ENCODE measurements at regions not wholly inside any gene's neighbourhood (a gene's known extent, or its start where the extent isn't known, plus 50 kb on each side); places are given as distances from the start of the nearest gene placed in this dataset.

DNA sequence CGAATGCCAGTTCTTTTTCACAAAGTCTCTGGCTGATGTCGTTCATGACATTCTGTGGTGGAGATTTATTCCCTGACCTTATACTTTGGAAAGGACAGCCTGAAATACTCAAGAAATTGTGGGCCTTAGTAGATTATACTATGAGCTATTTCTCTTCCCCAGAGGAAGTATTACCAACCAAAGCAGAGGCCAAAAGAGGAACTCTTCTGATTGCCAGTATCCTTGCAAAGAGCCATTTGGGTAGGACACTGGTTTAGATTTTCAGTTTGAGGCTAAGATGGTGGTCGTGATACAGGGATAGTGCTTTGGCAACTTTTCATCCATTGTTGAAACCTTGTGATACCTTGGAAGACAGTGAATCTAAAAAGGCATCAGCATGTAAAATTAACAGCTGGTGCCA is 327.3 kb downstream of the HACE1 start:
- DNase-seq: no peak
- in situ Hi-C loops (cut with HindIII; ENCODE audit: low pct_ligation_motif_present, low pct_unique_long_range_greater_than_20kb, low sequenced_read_pairs): no loop called here

DNA sequence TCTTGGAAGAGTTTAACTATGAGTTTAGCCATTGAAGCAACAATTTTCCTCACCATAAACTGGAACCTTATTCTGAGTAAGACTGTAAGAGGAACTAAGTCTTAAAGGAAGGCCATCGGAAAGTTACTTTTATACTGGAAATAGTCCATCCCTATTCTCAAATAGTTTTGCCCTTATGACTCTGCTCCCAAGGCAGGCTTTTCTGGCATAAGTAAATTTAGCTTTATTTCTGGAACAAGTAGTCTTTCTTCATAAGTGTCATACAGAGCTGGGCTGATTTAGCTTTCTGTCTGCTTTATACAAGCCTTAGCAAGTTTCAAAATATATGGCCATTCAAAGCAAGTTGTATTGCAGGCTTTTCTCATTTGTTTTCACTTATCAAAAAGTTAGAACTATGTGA is 328.1 kb downstream of the HACE1 start:
- no peak for DNase-seq

GRCh38 chr6:104527761-104528415 is 331.8 kb downstream of the HACE1 start:
- no peak for DNase-seq
- in situ Hi-C loops (cut with HindIII; ENCODE audit: low pct_ligation_motif_present, low pct_unique_long_range_greater_than_20kb, low sequenced_read_pairs): no loop called here

More for the DNA sequence above, 328.1 kb downstream of the HACE1 start:
- in situ Hi-C loops (cut with HindIII; ENCODE audit: low pct_ligation_motif_present, low pct_unique_long_range_greater_than_20kb, low sequenced_read_pairs): no loop called here

DNA sequence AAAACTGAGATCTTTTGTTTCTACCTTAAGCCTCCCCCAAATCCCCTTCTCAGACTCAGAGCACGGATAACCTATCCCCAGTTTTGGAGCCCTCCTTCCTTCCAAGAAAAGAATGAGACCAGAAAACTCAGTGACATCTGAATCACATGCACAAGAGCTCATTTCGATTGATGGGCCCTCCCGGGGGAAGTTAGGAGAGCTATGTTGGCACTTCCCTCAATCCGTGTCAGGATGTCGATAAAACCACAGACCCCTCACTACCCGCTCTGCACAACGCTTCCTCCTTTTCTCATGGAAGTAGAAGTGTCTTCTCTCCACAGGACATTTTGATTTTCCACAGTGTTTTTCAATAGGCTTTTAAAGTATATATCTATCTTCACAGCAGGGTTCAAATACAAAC is 332.4 kb downstream of the HACE1 start:
- no peak for DNase-seq
- in situ Hi-C loops (cut with HindIII; ENCODE audit: low pct_ligation_motif_present, low pct_unique_long_range_greater_than_20kb, low sequenced_read_pairs): no loop called here

DNA sequence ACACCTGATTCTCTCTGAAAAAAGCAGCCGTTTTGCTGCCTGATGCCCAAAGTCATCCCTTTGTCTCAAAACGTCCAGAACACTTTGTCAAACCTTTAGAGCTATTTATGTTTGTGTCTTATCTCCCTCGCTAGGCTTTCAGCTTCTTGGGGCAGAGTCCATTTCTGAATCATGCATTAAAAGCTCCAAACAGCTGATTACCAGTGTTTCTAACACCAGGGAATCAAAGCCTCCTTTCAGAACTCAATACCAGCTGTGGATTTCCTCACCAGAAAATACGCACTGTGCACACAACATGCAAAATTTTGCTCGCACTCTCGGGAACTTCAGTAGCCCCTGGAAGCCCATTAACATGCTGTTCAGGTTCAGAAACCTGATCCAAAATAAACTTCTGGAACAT is 333.3 kb downstream of the HACE1 start:
- DNase-seq: no peak

GRCh38 chr6:104525677-104526322 is 333.9 kb downstream of the HACE1 start:
- DNase-seq: peak; percentile 72
- in situ Hi-C loops (cut with HindIII; ENCODE audit: low pct_ligation_motif_present, low pct_unique_long_range_greater_than_20kb, low sequenced_read_pairs): no loop called here

More for the DNA sequence above, 333.3 kb downstream of the HACE1 start:
- in situ Hi-C loops (cut with HindIII; ENCODE audit: low pct_ligation_motif_present, low pct_unique_long_range_greater_than_20kb, low sequenced_read_pairs): no loop called here

- DNase-seq: no peak
- in situ Hi-C loops (cut with HindIII; ENCODE audit: low pct_ligation_motif_present, low pct_unique_long_range_greater_than_20kb, low sequenced_read_pairs): no loop called here
These were observed 337.2 kb downstream of the HACE1 start for GRCh38 chr6:104522533-104522932.

DNA sequence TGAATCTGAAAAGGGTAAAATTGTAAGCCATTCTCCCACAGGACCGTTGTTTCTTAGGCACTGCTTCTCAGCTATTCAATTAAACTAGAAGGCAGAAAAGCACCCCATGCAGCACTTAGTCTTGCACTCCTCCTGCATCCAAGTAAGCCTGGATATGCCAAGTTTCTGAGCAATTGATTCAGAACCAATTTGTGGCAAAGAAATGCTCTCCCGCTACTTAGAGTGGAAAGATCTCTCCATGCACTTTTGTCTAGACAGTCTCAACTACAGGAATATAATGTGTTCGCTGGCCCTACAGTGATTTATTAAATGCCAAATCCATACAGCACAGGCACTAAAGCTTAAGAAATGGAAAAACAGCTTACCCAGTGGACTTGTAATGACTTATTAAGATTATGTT is 338.5 kb downstream of the HACE1 start:
- no peak for DNase-seq
- in situ Hi-C loops (cut with HindIII; ENCODE audit: low pct_ligation_motif_present, low pct_unique_long_range_greater_than_20kb, low sequenced_read_pairs): no loop called here

GRCh38 chr6:104519566-104519965 is 340.2 kb downstream of the HACE1 start:
- in situ Hi-C loops (cut with HindIII; ENCODE audit: low pct_ligation_motif_present, low pct_unique_long_range_greater_than_20kb, low sequenced_read_pairs): no loop called here
- no peak for DNase-seq

- DNase-seq: no peak
- in situ Hi-C loops (cut with HindIII; ENCODE audit: low pct_ligation_motif_present, low pct_unique_long_range_greater_than_20kb, low sequenced_read_pairs): no loop called here
These were observed 350.4 kb downstream of the HACE1 start for GRCh38 chr6:104509355-104509754.

DNA sequence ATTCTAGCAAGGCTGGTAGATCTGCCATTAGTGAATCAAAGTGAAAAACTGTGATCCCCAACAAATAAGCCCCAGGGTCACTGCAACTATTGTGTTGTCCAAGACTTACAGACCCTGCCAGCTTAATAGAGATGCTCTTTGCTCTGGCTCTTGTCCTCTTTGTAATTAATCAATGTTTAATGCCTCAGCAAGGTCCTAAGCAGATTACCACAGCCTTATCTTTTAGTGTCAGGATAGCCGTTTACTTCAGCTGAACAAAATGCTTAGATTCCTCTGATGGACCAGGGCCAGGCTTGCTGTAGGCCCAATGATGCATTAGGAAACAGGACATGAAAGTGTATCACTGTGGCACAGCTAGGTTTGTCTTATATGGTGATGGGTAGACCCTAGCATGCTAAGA is 353.3 kb downstream of the HACE1 start:
- in situ Hi-C loops (cut with HindIII; ENCODE audit: low pct_ligation_motif_present, low pct_unique_long_range_greater_than_20kb, low sequenced_read_pairs): no loop called here
- DNase-seq: no peak

- no peak for DNase-seq
These were observed 353.9 kb downstream of the HACE1 start for GRCh38 chr6:104505838-104506237.

DNA sequence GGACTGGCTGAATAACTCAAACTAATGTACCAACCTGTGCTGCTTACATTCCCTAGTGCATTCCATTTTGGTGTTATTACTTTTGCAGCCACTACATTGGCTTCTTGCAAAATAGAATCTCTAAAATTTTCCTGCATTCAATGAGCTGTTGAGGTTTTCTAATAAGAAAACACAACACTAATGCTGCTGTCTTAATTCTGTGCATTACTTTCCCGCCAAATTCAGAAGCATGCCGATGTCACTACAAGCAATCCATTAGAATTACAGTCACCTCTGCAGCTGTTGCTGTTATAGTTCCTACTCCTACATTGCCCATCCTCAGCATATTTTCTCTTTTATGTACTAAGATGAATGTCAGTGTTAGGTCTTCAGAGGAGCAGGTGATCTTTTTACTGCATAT is 359.5 kb downstream of the HACE1 start:
- no peak for DNase-seq
- in situ Hi-C loops (cut with HindIII; ENCODE audit: low pct_ligation_motif_present, low pct_unique_long_range_greater_than_20kb, low sequenced_read_pairs): no loop called here

More at GRCh38 chr6:104505838-104506237, 353.9 kb downstream of the HACE1 start:
- in situ Hi-C loops (cut with HindIII; ENCODE audit: low pct_ligation_motif_present, low pct_unique_long_range_greater_than_20kb, low sequenced_read_pairs): no loop called here

GRCh38 chr6:104486035-104486434 is 373.7 kb downstream of the HACE1 start:
- no peak for DNase-seq
- in situ Hi-C loops (cut with HindIII; ENCODE audit: low pct_ligation_motif_present, low pct_unique_long_range_greater_than_20kb, low sequenced_read_pairs): no loop called here

DNA sequence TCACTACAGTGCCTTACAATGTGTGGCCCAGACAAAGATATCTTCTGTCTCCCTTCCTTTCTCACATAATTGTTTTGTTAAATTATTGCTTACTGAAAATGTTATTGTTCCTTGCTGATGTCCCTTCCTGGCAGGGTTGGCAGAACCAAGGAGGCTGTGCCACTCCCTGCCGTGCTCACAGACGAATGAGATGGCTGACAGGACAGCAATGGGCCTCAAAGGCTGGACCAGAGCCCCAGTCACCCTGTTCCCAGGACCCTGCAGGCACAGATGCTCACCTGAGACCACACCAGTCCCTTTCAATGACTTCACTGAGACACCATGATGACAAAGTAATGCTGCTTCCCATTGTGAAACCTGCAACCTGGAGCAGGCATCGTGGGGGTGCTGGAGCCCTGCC is 375.1 kb downstream of the HACE1 start:
- no peak for DNase-seq
- in situ Hi-C loops (cut with HindIII; ENCODE audit: low pct_ligation_motif_present, low pct_unique_long_range_greater_than_20kb, low sequenced_read_pairs): no loop called here

GRCh38 chr6:104484191-104484590 is 375.5 kb downstream of the HACE1 start:
- in situ Hi-C loops (cut with HindIII; ENCODE audit: low pct_ligation_motif_present, low pct_unique_long_range_greater_than_20kb, low sequenced_read_pairs): no loop called here
- DNase-seq: no peak

- in situ Hi-C loops (cut with HindIII; ENCODE audit: low pct_ligation_motif_present, low pct_unique_long_range_greater_than_20kb, low sequenced_read_pairs): no loop called here
- no peak for DNase-seq
These were observed 376.4 kb downstream of the HACE1 start for GRCh38 chr6:104483225-104483834.

GRCh38 chr6:104477569-104477968 is 382.1 kb downstream of the HACE1 start:
- in situ Hi-C loops (cut with HindIII; ENCODE audit: low pct_ligation_motif_present, low pct_unique_long_range_greater_than_20kb, low sequenced_read_pairs): no loop called here
- no peak for DNase-seq

GRCh38 chr6:104473021-104473429 is 386.7 kb downstream of the HACE1 start:
- in situ Hi-C loops (cut with HindIII; ENCODE audit: low pct_ligation_motif_present, low pct_unique_long_range_greater_than_20kb, low sequenced_read_pairs): no loop called here
- no peak for DNase-seq
